ENCODE measurements at regions not wholly inside any gene's neighbourhood (a gene's known extent, or its start where the extent isn't known, plus 50 kb on each side); places are given as distances from the start of the nearest gene placed in this dataset.

- peaks cover 7% of the 10 kb centered on the region for H3K36me3 Mint-ChIP-seq (ENCODE audit: low read depth)
- H3K4me1 Mint-ChIP-seq: no peaks in the 10 kb centered on the region
- DNase-seq (ENCODE audit: low read depth, low spot score): no peak
- H3K27ac Mint-ChIP-seq (ENCODE audit: unreplicated experiment): no peak overlapping the region
- no peaks in the 10 kb centered on the region for H3K27me3 Mint-ChIP-seq (ENCODE audit: low read depth)
- H3K4me3 Mint-ChIP-seq: no peak overlapping the region
- peaks cover 2% of the 10 kb centered on the region for H3K9me3 Mint-ChIP-seq
- TF ChIP-seq, protein P1, sequence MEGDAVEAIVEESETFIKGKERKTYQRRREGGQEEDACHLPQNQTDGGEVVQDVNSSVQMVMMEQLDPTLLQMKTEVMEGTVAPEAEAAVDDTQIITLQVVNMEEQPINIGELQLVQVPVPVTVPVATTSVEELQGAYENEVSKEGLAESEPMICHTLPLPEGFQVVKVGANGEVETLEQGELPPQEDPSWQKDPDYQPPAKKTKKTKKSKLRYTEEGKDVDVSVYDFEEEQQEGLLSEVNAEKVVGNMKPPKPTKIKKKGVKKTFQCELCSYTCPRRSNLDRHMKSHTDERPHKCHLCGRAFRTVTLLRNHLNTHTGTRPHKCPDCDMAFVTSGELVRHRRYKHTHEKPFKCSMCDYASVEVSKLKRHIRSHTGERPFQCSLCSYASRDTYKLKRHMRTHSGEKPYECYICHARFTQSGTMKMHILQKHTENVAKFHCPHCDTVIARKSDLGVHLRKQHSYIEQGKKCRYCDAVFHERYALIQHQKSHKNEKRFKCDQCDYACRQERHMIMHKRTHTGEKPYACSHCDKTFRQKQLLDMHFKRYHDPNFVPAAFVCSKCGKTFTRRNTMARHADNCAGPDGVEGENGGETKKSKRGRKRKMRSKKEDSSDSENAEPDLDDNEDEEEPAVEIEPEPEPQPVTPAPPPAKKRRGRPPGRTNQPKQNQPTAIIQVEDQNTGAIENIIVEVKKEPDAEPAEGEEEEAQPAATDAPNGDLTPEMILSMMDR (conservative IDR thresholded peaks at IDR 0.05): no peak
Measured at GRCh38 chr15:31567861-31568260, 241.2 kb downstream of the KLF13 start.

DNA sequence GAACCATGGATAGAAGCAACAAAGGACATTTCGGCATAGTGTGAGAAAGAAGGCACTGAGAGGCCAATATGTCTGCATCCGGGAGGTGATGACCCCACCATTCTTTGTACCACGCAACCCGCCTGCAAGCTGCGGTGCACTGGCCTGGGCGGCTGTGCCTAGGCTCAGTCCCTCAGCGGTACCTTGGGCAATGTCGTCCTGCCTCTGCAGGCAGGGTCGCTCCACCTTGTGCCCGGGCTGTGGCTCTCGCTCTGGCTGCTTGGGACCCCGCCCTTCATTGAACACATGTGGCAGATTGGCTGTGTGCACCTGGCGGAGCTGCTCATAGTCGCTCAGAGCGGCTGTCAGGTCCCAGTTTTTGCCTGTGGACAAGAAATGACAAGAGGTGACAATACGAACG, 243.2 kb downstream of the KLF13 start:
- H3K4me1 Mint-ChIP-seq: peaks cover 3% of the 10 kb centered on the region
- H3K4me3 Mint-ChIP-seq: no peak overlapping the region
- TF ChIP-seq, protein P1 (conservative IDR thresholded peaks at IDR 0.05): no peak
- peaks cover 2% of the 10 kb centered on the region for H3K9me3 Mint-ChIP-seq
- no peak for DNase-seq (ENCODE audit: low read depth, low spot score)
- no peak overlapping the region for H3K27ac Mint-ChIP-seq (ENCODE audit: unreplicated experiment)
- H3K36me3 Mint-ChIP-seq (ENCODE audit: low read depth): peaks cover 7% of the 10 kb centered on the region
- no peaks in the 10 kb centered on the region for H3K27me3 Mint-ChIP-seq (ENCODE audit: low read depth)

DNA sequence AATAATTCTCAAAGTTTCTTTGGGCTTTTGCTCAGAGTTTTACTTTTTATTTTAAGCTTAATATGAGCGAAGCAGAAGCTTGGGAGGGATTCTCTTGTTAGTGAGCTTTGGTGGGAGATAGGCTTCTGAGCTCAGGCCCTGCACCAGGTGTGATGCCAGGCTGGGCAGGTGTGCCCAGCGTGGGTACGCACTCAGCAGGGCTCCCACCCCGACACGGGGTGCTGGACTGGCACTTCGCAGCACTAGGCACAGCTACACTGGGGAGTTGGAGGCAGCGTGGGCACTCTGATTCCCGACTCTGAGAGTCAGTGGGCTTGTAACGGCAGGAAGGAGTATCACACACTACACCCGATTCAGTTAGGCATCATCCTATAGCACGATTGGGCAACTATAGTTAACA, 244.0 kb downstream of the KLF13 start:
- DNase-seq (ENCODE audit: low read depth, low spot score): no peak
- Mint-ChIP-seq H3K4me1 (peaks cover 4% of the 10 kb centered on the region), H3K4me3 (no peak overlapping the region), H3K27ac (ENCODE audit: unreplicated experiment) (no peak overlapping the region), H3K27me3 (ENCODE audit: low read depth) (no peaks in the 10 kb centered on the region), H3K36me3 (ENCODE audit: low read depth) (peaks cover 7% of the 10 kb centered on the region), H3K9me3 (peaks cover 2% of the 10 kb centered on the region)
- TF ChIP-seq, protein P1 (conservative IDR thresholded peaks at IDR 0.05): no peak

DNA sequence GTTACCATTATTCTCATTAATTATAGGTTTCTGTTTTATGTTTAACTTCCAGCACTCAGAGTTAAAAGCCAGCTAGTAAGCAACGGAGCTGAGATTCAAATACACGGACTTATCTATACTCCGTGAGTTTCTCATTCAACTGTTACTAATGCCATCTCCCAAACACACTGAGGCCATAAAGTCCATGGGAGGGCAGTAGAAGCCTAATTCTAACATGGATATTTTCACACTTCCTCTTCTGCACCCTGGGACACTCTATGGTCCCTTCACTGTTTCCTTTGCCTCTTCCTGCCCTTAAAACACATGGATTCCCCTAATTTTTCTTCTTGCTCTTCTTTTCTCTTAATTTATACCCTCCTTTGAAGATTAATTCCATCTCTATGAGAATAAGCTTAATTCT, 245.0 kb downstream of the KLF13 start:
- H3K27ac Mint-ChIP-seq (ENCODE audit: unreplicated experiment): no peak overlapping the region
- TF ChIP-seq, protein P1 (conservative IDR thresholded peaks at IDR 0.05): no peak

DNA sequence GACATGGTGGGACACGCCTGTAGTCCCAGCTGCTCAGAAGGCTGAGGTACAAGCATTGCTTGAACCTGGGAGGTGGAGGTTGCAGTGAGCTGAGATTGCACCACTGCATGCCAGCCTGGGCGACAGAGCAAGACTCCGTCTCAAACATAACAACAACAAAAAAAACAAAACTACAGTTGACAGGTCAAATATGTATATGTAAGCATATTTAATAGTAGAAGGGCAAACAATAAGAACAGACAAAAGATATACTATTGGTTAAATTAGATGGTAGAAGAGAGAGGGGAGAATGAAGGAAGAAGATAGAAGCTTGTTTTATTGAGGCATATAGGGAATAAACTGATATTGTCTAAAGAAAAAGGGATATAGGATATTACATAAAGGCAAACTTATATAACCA, 247.1 kb downstream of the KLF13 start:
- peaks cover 4% of the 10 kb centered on the region for H3K4me1 Mint-ChIP-seq
- DNase-seq (ENCODE audit: low read depth, low spot score): no peak
- peaks cover 5% of the 10 kb centered on the region for H3K36me3 Mint-ChIP-seq (ENCODE audit: low read depth)
- no peak overlapping the region for H3K4me3 Mint-ChIP-seq
- H3K9me3 Mint-ChIP-seq: no peaks in the 10 kb centered on the region
- H3K27ac Mint-ChIP-seq (ENCODE audit: unreplicated experiment): no peak overlapping the region
- TF ChIP-seq, protein P1 (conservative IDR thresholded peaks at IDR 0.05): no peak
- H3K27me3 Mint-ChIP-seq (ENCODE audit: low read depth): no peaks in the 10 kb centered on the region

More for the DNA sequence above, 245.0 kb downstream of the KLF13 start:
- Mint-ChIP-seq H3K27me3 (ENCODE audit: low read depth) (no peaks in the 10 kb centered on the region), H3K4me3 (no peak overlapping the region), H3K9me3 (peaks cover 2% of the 10 kb centered on the region), H3K36me3 (ENCODE audit: low read depth) (peaks cover 7% of the 10 kb centered on the region), H3K4me1 (peaks cover 4% of the 10 kb centered on the region)
- DNase-seq (ENCODE audit: low read depth, low spot score): no peak

DNA sequence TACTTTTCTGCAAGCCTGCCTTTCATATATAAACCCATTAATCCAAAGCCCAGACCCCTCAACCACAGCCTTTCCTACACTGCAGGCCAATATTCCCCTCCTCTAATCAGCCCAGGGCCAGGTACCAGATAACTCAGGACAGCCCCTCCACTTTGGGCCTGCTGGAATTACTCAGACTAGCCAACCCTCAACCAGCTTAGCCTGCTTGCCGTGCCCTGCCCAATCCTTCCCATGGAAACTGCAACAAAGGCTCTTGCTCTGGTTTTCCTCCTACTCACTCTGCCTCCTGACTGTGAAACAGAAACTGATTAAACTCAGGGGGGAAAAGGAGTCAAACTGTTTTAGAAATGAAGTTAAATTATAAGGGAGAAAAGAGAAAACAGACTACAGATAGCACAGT, 248.1 kb downstream of the KLF13 start:
- H3K27me3 Mint-ChIP-seq (ENCODE audit: low read depth): no peaks in the 10 kb centered on the region
- no peak for DNase-seq (ENCODE audit: low read depth, low spot score)
- H3K9me3 Mint-ChIP-seq: peaks cover under 1% of the 10 kb centered on the region
- no peaks in the 10 kb centered on the region for H3K36me3 Mint-ChIP-seq (ENCODE audit: low read depth)
- H3K27ac Mint-ChIP-seq (ENCODE audit: unreplicated experiment): no peak overlapping the region
- TF ChIP-seq, protein P1 (conservative IDR thresholded peaks at IDR 0.05): no peak
- peaks cover 4% of the 10 kb centered on the region for H3K4me1 Mint-ChIP-seq
- no peak overlapping the region for H3K4me3 Mint-ChIP-seq

All from neural crest cell (in vitro differentiated cells).